Kidney (tissue), 13 donors: ENCODE measurements at regions not wholly inside any gene's neighbourhood (a gene's known extent, or its start where the extent isn't known, plus 50 kb on each side); places are given as distances from the start of the nearest gene placed in this dataset.

Source experiments
- DNase-seq, 5 donors: peaks; one replicate each; pipeline ENCODE4 v3.0.0-alpha.2; 2013 to 2020
- FAIRE-seq: peaks from 2 replicates; lab custom pipeline; 2012; peaks lifted over from hg19 to GRCh38; lab: Jason Lieb, UNC
- H3K27ac ChIP-seq, 2 donors: one replicate each; pipeline ENCODE4 v1.7.0; 2013; ENCODE audit warnings: low read depth in 2 of 2, low read length in 2 of 2, inconsistent platforms in 1 of 2
- H3K27me3 ChIP-seq: one replicate; pipeline ENCODE4 v1.7.1; 2013; ENCODE audit warnings: low read length, inconsistent platforms; ENCODE audit not compliant: control insufficient read depth, insufficient read depth
- H3K36me3 ChIP-seq, 3 donors: one replicate each; pipeline versions ENCODE4 v1.7.0 to v1.7.1; 2013; ENCODE audit warnings: low read length in 3 of 3, control low read depth in 1 of 3, inconsistent platforms in 1 of 3; ENCODE audit not compliant: insufficient read depth in 3 of 3, control insufficient read depth in 2 of 3
- H3K4me1 ChIP-seq, 3 donors: one replicate each; pipeline versions ENCODE4 v1.7.0 to v1.7.1; 2013; ENCODE audit warnings: low read length in 3 of 3, inconsistent platforms in 1 of 3, low read depth in 1 of 3; ENCODE audit not compliant: control insufficient read depth in 2 of 3, insufficient read depth in 2 of 3
- H3K4me3 ChIP-seq, 3 donors: one replicate each; pipeline versions ENCODE4 v1.7.0 to v1.8.1; 2013; ENCODE audit warnings: low read length in 3 of 3, control low read depth in 1 of 3, inconsistent platforms in 1 of 3
- H3K9ac ChIP-seq, 3 donors: one replicate each; pipeline versions ENCODE4 v1.7.0 to v1.7.1; 2013; ENCODE audit warnings: low read length in 3 of 3, control low read depth in 1 of 3, inconsistent platforms in 1 of 3
- H3K9me3 ChIP-seq, 3 donors: one replicate each; pipeline versions ENCODE4 v1.7.0 to v1.7.1; 2013; ENCODE audit warnings: low read length in 3 of 3, control low read depth in 1 of 3, inconsistent platforms in 1 of 3; ENCODE audit not compliant: control insufficient read depth in 2 of 3, insufficient read depth in 1 of 3
- CTCF ChIP-seq: IDR thresholded peaks from 3 replicates; pipeline ENCODE4 v1.5.1; 2012; ENCODE audit warnings: mild to moderate bottlenecking, moderate library complexity, borderline replicate concordance; ENCODE audit not compliant: insufficient read depth; ENCODE audit errors: extremely low read depth
- intact Hi-C: fragments of 100-400 bp; cut with DNase I; formaldehyde crosslinking; loops from one replicate; pipeline ENCODE4 v1.11.1; 2022
- donor health status: control.
- donor health status: control.
- donor health status: control.
- donor health status: control.
- donor health status: control.
- donor health status: DM: yes; HTN: yes; CAD: no.
- donor health status: Normal renal cell carcinoma (clear cell type).

- H3K9me3 ChIP-seq: peaks cover 0 to 7% (median 0%) of the 10 kb centered on the region in 3 donors
- no peak for TF ChIP-seq CTCF
- no peak overlapping the region for H3K9ac ChIP-seq
- intact Hi-C loops: no loop called here
- no peaks in the 10 kb centered on the region for H3K27me3 ChIP-seq
- no peak overlapping the region for H3K27ac ChIP-seq
- FAIRE-seq (no peak), DNase-seq (no peak)
- H3K4me3 ChIP-seq: no peak overlapping the region
- no peaks in the 10 kb centered on the region for H3K36me3 ChIP-seq
- no peaks in the 10 kb centered on the region for H3K4me1 ChIP-seq
These were observed 98.4 kb upstream of the OSR1 start for GRCh38 chr2:19456705-19457309.

GRCh38 chr2:19454125-19454524 is 95.7 kb upstream of the OSR1 start:
- FAIRE-seq (no peak), DNase-seq (no peak)
- Histone ChIP-seq H3K9ac (no peak overlapping the region), H3K4me3 (no peak overlapping the region), H3K4me1 (no peaks in the 10 kb centered on the region), H3K27me3 (no peaks in the 10 kb centered on the region), H3K27ac (no peak overlapping the region), H3K36me3 (no peaks in the 10 kb centered on the region), H3K9me3 (peaks cover 0 to 7% (median 0%) of the 10 kb centered on the region in 3 donors)
- no peak for TF ChIP-seq CTCF
- intact Hi-C loops: no loop called here

GRCh38 chr2:19442731-19443130 is 84.3 kb upstream of the OSR1 start:
- TF ChIP-seq CTCF: no peak
- DNase-seq (peak in 1 of 5 donors; percentile 13), FAIRE-seq (no peak)
- intact Hi-C loops: no loop called here
- H3K27ac ChIP-seq: no peak overlapping the region
- no peaks in the 10 kb centered on the region for H3K27me3 ChIP-seq
- no peaks in the 10 kb centered on the region for H3K36me3 ChIP-seq
- H3K9ac ChIP-seq: no peak overlapping the region
- H3K9me3 ChIP-seq: no peaks in the 10 kb centered on the region
- no peaks in the 10 kb centered on the region for H3K4me1 ChIP-seq
- H3K4me3 ChIP-seq: no peak overlapping the region

GRCh38 chr2:19439081-19439480 is 80.7 kb upstream of the OSR1 start:
- no peak overlapping the region for H3K27ac ChIP-seq
- H3K4me3 ChIP-seq: no peak overlapping the region
- no peak for TF ChIP-seq CTCF
- FAIRE-seq (no peak), DNase-seq (no peak)
- H3K27me3 ChIP-seq: no peaks in the 10 kb centered on the region
- no peaks in the 10 kb centered on the region for H3K36me3 ChIP-seq
- no peaks in the 10 kb centered on the region for H3K9me3 ChIP-seq
- H3K9ac ChIP-seq: no peak overlapping the region
- intact Hi-C loops: no loop called here
- no peaks in the 10 kb centered on the region for H3K4me1 ChIP-seq
